Endothelial cell of hepatic sinusoid (primary cell): ENCODE measurements at regions not wholly inside any gene's neighbourhood (a gene's known extent, or its start where the extent isn't known, plus 50 kb on each side); places are given as distances from the start of the nearest gene placed in this dataset.

Source experiments
- in situ Hi-C: cut with HindIII; loops from 2 replicates; pipeline ENCODE4 v1.10.0; 2017; ENCODE audit warnings: low sequenced_read_pairs

DNA sequence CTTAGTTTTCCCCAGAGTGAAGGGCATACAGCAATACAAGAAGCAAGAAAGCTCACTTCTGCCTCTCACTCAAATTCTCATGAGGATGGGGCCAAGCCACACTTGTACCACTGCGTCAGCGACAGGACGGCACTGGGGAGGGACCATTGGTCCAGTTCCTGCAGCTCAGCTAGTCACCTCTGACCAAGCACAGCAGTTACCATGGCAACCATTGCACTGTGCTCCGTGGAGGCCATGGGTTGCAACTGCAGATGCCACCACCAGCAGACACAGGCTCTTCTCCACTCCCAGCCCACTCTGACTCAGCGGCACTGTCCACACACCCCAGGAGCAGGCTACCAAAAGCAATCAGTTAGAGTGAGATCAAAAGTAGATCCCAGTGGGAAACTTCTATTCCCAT lies 441.1 kb upstream of the ARID1B start:
- in situ Hi-C loops = loop anchor here (10.0 kb wide), 1 partner anchor 431 kb away; no protein-coding TSS in a partner anchor

DNA sequence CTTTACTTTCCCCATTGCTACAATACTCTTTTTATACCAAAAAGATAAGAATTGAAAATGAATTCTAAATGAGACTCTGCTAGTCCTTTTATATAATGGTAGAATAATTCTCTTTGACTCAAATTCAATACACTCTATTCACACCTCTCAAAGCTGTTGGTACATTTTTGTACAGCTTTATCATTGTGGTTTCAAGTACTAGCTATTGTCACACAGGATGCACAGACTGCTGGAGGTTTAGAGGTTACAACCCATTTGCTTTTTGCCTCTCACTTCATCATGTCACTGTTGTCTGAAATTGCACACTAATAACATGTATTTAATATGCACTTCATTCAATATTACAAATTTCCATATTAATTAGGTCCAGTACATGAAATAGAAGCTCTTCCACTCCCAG lies 442.2 kb upstream of the ARID1B start:
- in situ Hi-C loops = loop anchor here (10.0 kb wide), 1 partner anchor 430 kb away; no protein-coding TSS in a partner anchor

DNA sequence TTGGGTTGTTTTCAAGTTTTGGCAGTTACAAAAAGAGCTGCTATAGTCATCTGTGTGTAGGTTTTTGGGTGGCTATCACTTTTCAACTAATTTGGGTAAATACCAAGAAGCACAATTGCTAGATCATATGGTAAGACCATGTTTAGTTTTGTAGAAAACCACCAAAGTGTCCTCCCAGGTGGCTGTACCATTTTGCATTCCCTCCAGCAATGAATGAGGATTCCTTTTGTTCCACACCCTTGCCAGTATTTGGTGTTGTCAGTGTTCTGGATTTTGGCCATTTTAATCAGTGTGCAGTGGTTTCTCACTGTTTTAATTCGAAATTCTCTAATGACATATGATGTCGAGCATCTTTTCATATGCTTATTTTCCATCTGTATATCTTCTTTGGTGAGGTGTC lies 457.5 kb upstream of the ARID1B start:
- in situ Hi-C loops = no loop called here

DNA sequence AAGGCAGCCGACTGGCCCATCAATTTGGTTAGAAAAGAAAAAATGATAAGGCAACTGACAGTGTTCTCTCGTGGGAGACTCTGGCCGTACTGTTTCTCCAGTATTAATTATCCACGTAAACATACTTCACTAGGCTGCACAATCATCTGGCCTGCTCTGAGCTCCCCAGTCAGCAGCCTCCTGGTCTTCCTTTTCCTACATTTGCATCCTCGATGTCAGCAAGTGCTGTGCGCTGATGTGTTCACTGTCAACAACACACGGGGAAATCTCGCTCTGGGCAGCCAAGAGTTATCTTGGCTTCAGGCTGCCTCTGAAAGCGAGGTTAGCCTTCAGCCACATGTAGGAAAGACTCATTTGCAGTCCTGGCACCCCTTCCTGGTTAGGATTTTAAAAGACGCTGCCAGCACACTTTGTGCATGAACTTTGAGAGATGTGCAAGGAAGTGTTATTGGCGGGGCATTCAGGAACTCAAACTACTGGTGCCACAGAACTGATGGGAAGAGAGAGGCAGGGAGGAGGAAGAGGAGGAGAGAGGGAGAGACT lies 460.5 kb upstream of the ARID1B start:
- in situ Hi-C loops = no loop called here

DNA sequence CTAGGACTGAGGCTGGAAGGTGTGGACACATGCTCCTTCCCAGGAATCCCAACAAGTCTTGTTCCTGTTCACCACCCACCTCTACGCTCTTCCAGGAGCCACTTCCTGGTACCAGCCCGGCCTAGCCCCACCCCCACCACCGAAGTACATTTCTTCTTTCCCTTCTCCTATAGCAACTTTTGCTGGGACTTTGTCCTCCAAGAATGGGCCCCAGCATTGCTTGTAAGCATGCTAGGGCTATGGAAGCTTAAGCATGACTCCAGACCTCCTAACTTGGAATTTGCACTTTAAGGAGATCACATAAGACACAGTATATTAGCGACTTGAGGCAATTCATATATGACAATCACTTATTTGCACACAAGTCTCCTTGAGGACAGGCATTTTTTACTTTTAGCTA lies 462.0 kb upstream of the ARID1B start:
- in situ Hi-C loops = no loop called here

DNA sequence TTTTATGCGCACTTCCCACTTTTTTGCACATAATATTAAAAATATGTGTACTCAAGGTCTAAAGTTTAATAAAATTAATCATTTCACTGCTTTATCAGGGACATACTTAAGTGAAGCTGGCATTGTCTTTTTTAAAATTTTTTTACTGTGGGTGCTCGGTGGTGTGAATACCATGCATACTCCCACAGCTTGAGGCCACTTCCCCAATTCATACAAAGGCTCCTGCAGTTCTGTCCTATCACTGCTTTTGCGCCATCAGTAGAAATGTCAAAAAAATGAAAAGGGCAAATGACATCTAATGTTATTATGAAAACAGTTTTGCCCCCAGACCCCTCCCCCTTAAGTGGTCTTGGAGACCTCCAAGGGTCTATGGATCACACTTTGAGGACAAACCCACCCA lies 464.1 kb upstream of the ARID1B start:
- in situ Hi-C loops = no loop called here

DNA sequence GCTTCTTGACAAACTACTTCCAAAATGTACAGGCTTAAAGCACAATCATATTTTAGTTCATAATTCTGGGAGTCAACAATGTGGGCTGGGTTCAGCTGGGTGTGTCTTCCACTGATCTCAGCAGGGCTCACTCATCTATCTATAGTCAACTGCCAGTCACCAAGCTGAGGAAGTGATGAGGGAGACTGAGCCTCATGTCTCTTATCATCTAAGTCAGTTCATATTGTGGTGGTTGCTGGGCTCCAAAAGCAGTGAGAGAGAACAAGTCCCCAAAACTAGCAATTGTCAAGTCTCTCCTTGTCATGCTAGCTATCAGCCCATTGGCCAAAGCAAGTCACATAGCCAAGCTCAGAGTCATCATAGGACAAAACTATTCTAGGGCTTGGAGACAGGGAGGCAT lies 465.9 kb upstream of the ARID1B start:
- in situ Hi-C loops = no loop called here

DNA sequence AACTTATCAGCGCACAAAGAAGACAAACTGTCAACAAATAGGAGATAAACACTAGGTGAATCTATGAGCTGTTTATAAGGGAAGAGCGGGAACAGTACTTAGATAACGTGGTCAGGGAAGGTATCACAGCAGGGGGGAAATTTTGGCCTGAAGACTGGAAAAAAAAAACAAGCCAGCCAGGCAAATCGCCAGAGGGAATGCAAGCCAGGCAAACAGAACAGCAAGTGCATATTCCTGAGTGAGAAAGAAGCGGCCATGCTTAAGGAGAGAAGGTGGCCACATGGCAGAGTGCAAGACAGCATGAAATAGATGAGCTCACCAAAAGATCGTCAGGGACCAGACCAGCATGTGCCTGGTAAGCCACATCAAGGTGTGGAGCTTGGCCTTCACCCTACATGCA lies 466.5 kb upstream of the ARID1B start:
- in situ Hi-C loops = no loop called here

DNA sequence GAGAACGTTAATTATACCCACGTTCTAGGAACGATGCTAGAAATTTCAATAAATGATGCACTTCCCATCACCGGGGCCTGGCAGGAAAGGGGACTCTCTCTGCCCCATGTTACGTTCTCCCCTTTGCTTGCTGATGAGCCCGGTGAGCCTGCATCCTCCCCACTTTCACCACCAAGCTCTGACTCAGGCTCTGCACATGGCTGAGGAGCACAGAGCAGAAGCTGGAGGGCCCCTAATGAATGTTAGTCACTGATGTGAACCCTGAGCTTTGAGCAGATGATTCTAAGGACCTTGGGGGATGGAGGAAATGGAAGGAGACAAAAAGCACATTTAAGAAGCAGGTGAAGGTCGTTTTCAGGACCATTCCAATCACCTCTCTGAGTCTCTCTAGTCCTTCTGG lies 468.2 kb upstream of the ARID1B start:
- in situ Hi-C loops = no loop called here

DNA sequence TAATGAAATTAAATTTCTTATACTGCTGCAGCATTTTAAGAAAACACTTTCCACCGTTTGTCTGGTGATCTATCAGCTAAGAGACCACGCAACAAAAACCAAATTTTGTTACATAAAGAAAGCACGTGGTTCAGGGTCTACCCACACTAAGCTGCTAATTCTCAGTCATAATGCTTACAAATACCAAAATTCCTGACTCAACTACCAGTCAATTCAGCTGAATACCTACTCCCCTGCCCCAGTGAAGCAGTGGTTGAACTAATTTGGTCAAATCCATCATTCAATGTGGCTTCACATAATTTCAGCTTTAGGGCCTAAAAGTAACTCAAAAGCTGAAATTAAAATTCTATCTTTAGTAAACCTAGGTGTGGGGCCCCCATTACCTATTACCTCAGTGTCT lies 468.6 kb upstream of the ARID1B start:
- in situ Hi-C loops = no loop called here

DNA sequence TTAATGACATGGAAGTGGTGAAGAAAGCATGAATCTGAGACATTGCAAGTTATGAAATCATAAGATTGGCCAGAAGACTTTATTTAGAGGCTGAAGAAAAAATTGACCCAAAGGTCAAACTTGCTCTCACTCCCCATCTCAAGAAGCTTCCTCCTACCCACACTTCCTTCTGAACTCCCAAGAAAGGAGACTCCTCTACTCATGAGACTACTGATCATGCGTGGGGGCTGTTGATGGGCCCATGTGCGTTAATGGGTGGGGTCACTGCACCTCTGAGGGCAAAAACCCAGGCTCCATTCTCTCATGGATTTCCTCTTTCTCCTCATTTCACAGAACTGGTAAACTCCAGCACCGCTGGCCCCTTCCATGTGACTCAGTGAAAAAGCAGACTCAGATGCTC lies 470.6 kb upstream of the ARID1B start:
- in situ Hi-C loops = no loop called here

DNA sequence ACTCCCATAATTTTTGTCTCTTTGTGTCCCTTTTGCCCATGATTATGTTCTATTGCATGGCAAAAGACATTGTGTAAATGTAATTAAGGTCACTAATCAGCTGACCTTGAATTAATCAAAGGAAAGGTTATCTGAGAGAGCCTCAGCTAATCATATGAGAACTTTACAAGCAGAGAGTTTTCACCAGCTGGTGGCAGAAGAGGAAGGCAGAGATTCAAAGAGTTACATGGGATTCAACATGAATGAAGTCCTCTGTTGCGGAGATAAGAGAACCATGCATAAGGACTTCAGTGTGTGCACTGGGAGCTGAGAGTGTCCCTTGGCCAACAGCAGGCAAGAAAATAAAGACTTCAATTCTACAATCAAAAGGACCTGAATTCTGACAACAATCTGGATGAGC lies 494.1 kb upstream of the ARID1B start:
- in situ Hi-C loops = no loop called here

DNA sequence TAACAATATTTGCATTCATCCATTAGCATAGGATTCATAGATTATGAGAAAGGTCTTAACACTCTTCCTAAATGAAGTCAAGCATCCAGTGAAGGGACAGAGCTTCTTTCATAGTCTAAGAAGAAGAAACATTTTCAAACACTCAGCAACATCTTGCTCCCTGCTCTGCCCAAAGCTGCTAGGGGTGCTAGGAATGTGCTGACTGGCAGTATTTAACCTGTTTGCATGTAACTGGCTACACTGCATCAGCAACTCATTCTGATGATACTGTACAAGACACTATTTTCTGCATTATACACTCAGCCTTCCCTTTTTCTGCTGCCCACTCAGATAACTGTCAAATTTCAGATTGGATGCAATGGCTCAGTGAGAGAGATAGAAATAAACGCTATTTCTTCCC lies 495.1 kb upstream of the ARID1B start:
- in situ Hi-C loops = no loop called here

DNA sequence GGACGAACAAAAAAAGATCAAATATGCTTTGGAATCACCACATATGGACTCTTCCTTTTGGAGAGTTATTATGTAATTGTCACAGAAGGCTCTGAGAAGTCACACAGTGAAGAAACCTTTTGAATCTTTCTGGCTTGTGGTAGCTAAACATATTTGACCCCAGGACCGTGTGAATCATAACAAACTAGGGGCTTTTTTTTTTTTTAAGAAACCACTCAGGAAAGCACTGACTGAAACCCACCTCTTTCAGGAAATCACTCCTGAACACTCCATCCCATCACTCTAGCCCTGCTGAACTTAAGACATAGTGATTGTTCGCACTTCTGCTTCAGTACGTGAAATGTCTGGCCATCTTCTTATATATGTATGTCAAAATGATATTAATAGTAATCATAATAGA lies 495.9 kb upstream of the ARID1B start:
- in situ Hi-C loops = no loop called here

DNA sequence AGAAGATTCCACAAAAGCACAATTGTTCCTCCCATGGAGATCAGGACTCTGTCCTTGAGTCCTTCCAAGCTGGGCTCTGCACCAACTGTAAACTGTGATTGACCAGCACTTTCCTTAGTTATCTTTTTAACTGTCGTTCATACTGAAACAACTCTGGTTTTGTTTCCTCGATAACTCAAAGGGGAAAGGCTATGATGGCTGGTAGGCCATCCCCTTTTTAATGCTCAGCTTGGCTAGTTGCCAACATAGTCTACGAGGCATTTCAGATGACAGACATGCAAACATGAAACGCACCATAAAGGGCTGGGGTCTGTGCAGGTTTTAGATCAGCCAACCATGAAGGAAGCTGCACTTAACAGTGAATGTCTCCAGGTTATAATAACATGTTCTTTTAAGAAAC lies 497.1 kb upstream of the ARID1B start:
- in situ Hi-C loops = no loop called here

DNA sequence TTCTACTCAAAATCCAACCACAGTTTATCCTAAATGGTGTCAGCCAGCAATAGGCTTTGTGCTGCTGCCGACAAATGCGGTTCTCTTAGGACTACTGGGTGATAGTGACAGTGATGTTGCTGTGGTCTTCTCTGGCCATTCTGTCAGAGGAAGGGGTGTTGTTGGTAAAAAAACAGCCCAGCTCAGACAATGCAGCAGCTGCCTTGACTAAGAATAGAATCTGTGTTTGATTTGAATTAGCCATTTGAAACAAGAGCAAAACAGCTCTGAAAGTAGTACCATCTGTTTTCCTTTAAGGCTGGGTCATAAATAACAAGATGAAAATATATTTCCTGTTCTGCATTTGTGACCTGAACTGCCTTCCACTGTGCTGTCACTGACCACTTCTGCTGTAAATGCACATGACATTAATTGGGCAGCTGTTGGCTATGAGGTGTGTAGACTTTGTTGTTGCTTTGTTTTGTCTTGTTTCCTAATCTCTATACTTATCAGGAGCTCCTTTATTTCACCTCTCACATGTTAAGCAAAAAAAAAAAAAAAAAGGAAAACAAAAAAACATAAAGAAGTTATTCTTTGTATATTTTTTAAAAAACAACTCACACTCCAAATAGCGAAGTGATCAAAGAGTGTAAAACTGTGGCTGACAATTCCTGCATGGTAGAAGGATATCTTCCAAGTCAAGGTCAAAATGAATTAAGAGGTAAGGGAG lies 497.8 kb upstream of the ARID1B start:
- in situ Hi-C loops = no loop called here

DNA sequence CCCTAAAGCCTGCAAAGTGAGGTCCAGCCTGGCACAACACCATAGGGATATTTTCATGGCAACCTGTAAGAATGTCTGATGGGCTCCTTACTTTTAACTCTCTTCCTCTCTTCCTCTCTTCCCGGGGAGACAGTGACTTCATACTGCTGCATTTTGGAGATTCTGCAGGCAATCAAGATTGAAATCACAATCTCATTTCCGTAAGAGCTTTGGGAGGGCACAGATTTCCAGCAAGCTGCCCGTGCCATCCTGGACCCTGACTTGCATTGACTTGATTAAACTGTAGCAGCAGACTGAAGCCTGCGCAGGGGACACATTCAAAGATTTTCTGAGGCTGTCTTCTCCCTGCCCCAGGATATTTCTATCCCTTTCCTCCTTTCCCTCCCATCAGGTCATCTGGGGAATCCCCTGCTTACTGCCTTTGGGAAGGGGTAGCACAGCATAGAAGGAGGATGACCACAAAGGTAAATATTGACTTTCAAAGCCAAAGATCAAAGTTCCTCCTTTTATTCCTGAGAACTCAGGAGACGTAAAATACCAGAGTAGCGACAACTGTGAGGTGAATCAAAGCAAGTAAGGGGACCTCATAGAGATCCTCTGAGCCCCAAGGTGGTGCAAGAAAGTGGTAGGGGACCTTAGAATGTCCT lies 504.0 kb upstream of the ARID1B start:
- in situ Hi-C loops = no loop called here

DNA sequence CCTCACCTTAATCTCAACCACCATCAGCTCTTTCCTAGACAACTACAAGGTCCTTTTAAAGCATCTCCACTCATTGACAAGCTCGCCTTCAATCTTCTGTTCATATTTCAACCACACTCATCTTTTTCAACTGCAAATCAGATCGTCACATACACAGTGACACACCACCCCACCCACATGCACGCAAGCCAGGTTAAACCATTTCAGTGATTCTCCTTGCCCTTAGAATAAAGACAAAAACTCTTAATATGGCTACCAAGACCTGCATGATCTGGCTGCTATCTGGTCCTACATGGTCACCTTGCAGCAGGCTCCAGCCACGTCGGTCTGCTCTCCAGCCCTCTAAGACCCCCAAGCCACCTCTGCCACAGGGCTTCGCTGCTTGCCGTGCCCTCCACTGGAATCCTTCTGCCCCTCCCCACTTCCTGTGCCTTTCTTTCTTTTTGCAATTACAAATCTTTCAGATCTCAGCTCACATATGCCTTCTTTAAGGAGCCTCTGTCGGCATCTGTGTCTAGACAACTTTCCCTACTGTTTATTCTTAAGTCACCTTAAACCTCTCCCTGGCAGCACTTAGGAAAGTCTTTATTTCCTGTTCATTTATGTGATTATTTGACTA lies 507.3 kb upstream of the ARID1B start:
- in situ Hi-C loops = no loop called here

DNA sequence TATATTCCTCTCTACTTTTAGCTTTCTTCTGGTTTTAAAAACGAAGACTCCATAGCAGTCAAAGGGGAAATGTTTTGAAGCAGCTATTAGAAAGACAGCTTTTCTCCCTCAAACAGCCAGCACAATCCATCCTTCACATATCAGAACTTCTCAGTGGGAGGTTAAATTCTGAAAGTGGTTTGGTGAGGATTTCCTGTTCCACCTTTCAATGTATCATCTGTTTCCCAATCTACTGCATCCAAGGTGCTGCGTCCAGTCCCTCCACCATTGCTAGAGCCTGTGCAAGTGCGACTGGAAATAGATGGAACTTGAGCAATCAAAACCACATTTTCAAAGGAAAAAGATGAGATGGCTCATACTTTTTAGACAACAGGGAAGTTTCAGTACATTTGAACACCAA lies 508.3 kb upstream of the ARID1B start:
- in situ Hi-C loops = no loop called here

DNA sequence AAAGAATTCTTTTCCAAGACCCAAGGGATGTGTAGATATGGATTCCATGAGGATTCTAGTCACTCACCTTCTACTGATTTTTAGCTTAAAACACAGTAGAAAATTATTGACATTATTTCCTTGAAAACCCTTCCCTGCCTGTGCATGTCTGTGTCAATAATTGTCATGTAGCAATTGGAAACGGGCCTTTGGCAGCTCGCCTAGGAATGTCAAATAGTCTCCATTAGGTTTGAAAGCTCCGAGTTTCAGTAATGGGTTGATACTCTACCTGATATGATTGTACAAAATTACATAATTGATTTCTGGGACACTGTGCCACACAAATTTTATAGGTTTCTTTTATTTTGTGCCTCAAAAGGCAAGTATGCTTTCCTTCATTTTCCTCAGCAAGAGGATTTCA lies 515.2 kb upstream of the ARID1B start:
- in situ Hi-C loops = no loop called here

DNA sequence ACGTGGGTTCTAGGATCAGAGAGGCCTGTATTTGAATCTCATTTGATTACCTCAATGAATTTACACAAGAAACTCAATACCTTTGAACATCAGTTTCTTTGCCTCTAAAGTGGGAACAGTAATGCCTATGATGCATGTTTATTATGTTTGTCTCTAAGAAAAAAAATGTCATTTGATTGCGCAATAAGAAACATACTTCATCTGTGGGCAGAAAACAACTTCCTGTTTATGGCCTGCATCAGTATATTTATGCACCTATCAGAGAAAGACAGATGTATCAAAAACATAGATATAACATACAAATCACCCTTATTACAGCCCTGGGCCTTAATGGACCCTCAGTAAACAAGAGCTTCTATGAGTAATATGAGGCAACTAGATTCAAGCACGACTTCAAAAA lies 516.4 kb upstream of the ARID1B start:
- in situ Hi-C loops = no loop called here

DNA sequence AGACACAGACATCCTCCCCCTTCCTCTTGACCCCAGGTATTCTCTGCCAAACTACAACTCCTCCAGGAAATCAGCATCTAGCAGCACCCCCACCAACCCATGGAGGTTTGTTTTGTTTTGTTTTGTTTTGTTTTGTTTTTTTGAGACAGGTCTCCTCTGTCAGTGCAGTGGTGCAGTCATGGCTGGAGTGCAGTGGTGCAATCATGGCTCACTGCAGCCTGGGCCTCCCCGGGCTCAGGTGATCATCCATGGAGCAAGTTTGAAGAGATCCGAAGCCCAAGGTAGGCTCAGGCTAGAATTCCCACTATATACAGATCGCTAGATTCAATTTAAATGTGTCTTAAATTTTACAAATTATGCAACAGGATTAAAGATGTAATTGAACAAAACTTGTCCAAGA lies 518.2 kb upstream of the ARID1B start:
- in situ Hi-C loops = no loop called here
